Neural progenitor cell (in vitro differentiated cells): ENCODE measurements at regions not wholly inside any gene's neighbourhood (a gene's known extent, or its start where the extent isn't known, plus 50 kb on each side); places are given as distances from the start of the nearest gene placed in this dataset.

Experiments
- CTCF ChIP-seq: fragments of 200-600 bp; sonication (generic); IDR thresholded peaks from 2 replicates; pipeline ENCODE4 v1.5.1; 2017; ENCODE audit warnings: antibody characterized with exemption, mild to moderate bottlenecking
- EZH2 ChIP-seq: fragments of 200-600 bp; sonication (generic); IDR thresholded peaks from 2 replicates; pipeline ENCODE4 v1.6.1; 2017; ENCODE audit warnings: antibody characterized with exemption, mild to moderate bottlenecking, moderate library complexity
- EZH2phosphoT487 ChIP-seq: fragments of 200-600 bp; sonication (generic); IDR thresholded peaks from 2 replicates; pipeline ENCODE4 v1.6.1; 2017; ENCODE audit warnings: antibody characterized with exemption

DNA sequence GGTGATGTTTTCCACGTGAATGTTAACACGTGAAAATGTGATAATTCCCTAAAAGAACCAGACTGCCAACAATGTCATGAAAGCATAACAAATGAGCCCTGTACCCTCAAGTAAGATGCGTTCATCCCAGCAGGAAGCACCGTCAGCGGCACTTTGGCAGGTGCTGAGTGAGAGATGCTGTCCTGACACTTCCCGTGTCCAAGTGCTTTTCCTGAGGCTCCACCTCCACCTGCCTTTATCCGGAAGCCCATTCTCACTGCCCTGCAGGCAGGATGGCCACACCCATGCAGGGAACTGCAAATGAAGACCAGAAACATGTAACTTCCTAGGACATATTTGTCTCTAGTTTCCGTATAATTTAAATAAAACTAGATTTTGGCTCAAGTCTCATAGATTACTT is 238.0 kb upstream of the IRX2 start:
- TF ChIP-seq CTCF (no peak), EZH2phosphoT487 (no peak), EZH2 (no peak)
